ENCODE measurements at regions not wholly inside any gene's neighbourhood (a gene's known extent, or its start where the extent isn't known, plus 50 kb on each side); places are given as distances from the start of the nearest gene placed in this dataset.
"Not testable (repeated sequence)": the region's sequence is repeated elsewhere in the genome, so short reads cannot be mapped to it uniquely, and the experiment has no call there.

DNA sequence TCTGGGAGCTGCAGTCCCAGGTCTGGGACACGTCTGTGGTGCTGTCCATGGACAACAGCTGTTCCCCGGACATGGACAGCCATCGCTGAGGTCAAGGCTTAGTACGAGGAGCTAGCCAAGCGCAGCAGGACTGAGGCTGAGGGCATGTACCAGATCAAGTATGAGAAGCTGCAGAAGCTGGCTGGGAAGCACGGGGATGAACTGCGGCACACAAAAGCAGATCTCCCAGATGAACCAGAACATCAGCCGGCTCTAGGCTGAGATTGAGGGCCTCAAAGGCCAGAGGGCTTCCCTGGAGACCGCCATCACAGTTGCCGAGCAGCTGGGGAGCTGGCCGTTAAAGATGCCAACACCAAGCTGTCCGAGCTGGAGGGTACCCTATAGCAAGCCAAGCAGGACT, 375.3 kb downstream of the SEC23A start:
- DNase-seq (ENCODE audit: low spot score) = no peak
- intact Hi-C loops (cut with DNase I) = no loop called here

DNA sequence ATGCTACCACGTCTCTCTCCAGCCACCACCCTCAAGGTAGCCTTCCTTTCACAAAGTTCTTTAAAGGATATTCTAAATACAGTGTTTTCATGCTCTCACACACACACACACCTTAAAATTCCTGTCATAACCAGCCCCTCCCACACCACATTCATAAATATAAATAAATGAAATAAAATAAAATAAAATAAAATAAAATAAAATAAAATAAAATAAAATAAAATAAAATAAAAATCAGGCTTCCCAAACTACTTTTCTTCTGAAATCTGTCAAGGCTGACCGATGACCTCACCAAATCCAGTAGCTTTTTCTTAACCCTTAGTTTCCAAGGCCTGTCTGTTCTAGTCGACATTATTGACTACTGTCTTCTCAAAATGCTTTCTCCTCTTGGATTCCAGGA, 378.4 kb downstream of the SEC23A start:
- DNase-seq (ENCODE audit: low spot score) = no peak
- intact Hi-C loops (cut with DNase I) = no loop called here

DNA sequence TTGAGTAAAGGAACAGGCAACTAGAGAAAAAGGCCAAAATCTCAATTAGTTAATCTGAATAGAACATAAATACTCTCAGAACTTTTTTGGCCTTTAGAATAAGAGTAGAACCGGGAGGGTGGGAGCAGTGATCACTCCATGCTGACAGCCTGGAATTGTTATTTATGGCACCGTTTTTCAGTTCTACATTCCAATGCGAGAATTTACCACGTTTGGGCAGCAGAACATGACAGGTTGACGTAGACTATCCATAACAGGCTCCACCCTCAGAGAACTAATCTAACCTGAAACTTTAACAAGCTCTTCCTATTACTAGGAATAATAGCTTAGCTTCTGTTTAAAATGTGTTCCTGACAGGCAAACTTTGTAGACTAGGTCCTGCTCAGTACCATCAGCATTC, 379.1 kb downstream of the SEC23A start:
- DNase-seq (ENCODE audit: low spot score) = no peak
- intact Hi-C loops (cut with DNase I) = no loop called here

DNA sequence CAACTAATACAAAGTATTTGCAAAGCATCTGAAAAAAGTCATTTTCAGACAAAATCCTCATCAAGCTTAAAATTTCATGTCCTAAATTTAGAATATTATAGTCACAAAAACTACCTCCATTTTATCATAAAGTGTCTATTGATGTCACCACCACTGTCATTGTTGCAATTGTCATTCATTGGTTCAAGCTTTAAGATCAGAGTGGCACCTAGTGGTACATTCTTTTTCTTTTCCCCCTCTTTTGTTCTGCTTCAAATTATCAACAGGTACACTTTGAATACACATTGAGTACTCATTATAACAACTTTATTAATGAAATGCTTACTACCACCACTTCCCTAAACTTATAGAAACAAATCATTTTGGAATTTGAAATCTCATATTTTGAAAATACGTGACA, 379.8 kb downstream of the SEC23A start:
- intact Hi-C loops (cut with DNase I) = no loop called here
- DNase-seq (ENCODE audit: low spot score) = no peak

DNA sequence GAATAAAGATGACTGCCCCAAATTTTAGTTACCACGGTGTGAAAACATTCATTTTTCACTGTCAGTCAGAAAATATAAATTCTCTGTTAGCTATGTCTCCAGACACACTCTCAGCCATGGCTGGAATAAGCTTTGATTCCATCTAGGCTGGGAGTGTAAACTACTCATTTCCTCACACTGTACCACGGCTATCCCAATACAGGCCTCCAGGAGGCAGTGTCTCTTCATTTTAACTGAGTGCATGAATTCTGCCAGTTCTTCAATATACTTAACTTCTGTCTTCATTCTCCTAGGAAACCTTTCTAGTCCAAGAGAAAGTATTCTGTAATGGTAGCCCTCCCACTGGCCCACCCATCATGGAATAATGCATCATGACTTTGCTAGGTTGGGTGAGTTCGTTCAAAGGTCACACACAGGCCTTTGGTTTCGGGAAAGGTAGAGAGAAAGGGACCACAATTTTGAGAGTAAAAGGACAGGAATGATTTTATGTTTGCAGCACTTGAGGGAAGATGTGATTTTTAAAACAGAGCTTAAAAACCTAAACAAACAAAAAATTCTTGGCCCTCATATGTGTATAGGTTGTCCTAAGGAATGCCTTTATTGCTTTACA, 381.1 kb downstream of the SEC23A start:
- intact Hi-C loops (cut with DNase I) = no loop called here
- DNase-seq (ENCODE audit: low spot score) = no peak

DNA sequence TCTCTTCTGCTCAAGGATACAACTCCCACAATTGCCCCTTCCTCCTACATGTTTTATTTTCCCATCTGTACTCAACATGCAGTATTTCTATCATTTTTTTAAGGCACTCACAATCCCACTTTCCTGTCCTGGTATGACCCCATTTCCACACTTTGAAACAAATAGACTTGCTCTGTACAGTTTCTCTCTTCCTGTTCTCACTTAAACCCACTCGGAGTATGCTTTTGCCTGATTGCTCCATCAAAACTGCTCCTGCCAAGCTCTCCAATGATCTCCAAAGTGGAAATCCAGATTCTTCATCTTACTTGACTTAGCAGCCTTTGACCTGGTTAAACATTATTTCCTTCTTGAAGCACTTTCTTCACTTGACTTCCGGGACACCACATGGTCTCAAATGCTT, 384.5 kb downstream of the SEC23A start:
- no peak for DNase-seq (ENCODE audit: low spot score)
- intact Hi-C loops (cut with DNase I) = no loop called here

DNA sequence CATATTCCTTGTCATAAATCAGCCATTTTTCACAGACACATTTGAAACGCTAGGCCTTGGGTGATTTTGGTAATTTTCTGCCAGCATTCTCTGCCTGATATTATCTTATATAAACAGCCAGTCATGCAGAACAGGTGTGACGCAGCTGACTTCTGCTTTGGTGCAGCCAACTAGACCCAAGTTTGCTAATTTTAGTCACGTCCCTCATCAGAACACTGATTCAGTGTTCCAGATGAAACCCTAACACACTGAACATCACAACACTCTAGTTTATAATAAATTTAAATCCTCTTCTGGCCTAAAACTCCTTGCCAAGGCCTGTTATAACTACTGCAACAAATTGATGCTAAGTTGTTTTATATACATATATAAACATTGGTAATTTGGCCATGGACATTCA, 386.1 kb downstream of the SEC23A start:
- intact Hi-C loops (cut with DNase I) = no loop called here
- no peak for DNase-seq (ENCODE audit: low spot score)

DNA sequence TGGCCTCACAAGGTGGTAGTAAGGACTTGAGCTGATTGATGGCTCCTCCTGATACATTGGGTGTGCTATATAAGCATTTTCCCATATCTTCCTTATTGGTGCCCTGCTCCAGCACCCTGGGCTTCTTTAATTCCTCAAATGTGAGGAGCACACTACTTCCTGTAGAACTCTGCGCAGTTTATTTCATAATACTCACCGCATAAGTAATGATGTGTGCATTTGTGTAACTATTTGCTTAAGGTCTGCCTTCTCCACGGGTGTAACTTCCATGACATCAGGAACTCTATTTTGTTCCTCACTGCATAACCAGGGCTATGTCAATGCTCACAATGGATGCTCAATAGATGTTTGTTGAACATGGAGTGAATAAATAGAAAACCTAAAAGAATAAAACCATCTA, 392.2 kb downstream of the SEC23A start:
- intact Hi-C loops (cut with DNase I) = no loop called here
- DNase-seq (ENCODE audit: low spot score) = no peak

DNA sequence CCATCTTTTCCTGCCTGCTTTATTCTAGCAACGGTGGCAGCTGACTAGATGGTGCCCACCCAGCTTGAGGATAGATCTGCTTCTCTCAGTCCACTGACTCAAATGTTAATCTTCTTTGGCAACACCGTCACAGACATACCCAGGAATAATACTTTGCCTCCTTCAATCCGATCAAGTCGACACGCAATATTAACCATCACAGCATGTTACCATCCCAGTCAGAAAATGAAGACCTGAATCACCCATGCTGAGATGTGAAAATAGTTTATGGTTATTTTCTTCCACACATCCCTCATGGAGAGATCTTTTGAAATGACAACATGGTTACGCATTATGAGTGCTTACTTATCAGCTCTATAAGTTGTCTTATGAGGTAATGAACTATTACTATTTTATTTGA, 392.8 kb downstream of the SEC23A start:
- intact Hi-C loops (cut with DNase I) = no loop called here
- no peak for DNase-seq (ENCODE audit: low spot score)

DNA sequence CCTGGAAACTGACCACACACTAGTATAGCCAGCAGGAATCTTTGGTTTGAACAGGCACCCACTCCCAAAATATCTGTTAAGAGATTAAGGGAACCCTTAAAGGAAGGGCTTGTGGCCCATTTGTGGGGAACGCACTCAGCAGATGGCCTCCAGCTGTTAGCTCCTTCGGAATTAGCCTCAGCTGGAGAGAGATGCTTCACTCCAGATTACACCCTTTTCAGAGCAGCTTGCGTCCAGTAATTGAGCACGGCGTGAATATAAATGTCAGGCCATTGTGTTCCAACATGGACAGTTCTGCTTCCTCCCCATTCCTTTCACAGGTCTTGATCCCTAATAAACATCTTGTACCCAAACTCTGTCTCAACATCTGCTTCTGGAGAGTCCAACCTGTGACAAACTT, 397.8 kb downstream of the SEC23A start:
- intact Hi-C loops (cut with DNase I) = no loop called here
- DNase-seq (ENCODE audit: low spot score) = no peak

DNA sequence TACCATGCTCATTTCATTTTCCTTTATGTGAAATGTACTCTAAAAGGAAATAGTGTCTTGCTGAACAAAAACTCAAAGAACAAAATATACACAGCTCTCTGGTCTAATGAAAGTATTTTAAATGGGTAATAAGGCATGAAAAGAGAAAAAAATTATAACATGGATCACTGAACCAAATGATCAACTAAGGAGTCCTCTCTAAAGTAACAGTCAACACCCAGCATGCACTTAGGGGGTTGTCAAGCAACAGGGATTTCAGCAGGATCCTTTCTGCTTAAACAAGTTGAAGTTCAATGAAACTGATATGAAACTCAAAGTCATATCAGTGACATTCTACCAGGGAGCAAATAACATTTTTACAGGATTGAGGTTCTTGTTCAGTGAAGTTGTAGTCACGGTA, 398.8 kb downstream of the SEC23A start:
- DNase-seq (ENCODE audit: low spot score) = no peak
- intact Hi-C loops (cut with DNase I) = no loop called here

DNA sequence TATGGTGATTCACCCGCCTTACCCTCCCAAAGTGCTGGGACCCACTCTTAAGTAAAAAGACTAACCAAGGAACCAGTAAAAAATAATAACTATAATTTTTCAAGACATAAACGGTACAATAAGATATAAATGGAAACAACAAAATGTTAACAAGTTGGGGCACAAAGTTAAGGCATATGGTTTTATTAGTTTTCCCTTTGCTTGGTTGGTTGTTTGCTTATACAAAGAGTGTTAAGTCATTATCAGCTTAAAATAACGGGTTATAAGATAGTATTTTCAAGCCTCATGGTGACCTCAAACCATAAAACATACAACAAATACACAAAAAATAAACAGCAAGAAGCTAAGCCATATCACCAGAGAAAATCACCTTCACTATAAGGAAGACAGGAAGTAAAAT, 406.1 kb downstream of the SEC23A start:
- intact Hi-C loops (cut with DNase I) = no loop called here
- no peak for DNase-seq (ENCODE audit: low spot score)

DNA sequence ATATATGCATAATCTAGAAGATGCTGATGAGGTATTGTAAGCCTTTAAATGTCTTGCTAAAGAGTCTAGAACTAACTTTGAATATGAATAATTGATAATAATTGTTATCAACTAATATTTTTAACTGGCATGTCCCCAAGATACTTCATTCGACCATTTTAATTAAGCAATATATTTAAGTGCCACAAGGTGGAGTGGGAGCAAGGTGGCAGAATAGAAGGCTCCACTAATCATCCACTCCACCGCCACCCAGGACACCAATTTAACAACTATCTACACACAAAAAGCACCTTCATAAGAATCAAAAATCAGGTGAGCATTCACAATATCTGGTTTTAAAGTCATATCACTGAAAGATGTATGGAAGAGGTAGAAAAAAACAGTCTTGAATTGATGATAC, 409.6 kb downstream of the SEC23A start:
- intact Hi-C loops (cut with DNase I) = no loop called here
- DNase-seq (ENCODE audit: low spot score) = no peak

DNA sequence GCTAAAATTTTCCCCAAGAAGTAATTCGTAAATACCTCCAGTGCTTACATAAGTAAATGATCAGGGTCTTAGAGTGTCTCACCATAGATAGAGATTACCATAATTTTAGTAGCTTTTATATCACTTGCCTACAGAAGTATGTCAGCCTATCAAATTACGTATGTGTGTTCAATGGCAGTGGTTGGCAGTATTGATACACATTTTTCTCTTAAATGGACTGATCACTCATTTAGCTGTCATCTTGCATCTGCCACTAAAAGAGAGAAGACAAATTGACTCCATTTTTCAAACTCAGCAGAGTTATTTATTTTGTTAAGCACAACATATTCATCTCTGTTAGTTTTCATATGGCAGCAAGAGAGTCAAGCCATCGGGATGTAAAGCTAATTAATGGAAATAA, 413.1 kb upstream of the CLEC14A start:
- no peak for DNase-seq (ENCODE audit: low spot score)
- intact Hi-C loops (cut with DNase I) = no loop called here

DNA sequence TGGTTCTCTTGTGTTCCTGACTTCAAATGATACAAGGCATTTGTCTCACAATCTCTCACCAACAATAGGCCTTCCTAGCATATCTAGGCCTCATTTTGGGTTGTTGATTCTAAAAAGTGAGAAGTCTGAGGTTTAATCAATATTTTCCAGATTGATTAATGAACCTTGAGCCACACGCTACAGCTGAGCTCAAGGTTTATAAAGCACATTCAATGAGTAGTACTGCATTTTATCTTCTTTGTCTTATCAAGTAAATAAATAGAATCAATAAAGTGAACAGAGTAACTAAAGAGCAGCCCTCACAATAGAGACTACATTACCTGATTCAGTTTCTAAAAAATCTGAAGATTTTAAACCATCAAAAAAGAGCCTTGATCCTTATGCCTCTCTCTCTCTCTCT, 407.5 kb upstream of the CLEC14A start:
- intact Hi-C loops (cut with DNase I) = no loop called here
- no peak for DNase-seq (ENCODE audit: low spot score)

DNA sequence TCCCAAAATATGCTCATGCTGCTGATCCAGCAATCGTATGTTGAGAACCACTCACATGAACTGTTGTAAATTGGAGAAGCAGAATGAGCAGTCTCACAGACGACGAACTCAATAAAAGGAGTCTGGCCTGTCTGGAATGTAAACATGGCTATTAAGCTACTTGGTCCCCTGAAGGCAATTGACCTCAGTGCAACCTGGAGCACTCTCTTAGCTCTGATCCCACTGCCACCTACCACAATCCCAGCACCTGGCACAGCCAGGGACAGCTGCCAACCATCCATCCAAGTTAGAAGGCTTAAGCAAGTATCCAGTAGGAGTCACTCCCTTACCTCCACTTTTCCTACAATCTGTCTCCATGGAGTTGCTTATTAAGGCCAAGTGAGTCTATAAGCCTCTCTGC, 406.9 kb upstream of the CLEC14A start:
- no peak for DNase-seq (ENCODE audit: low spot score)
- intact Hi-C loops (cut with DNase I) = no loop called here

DNA sequence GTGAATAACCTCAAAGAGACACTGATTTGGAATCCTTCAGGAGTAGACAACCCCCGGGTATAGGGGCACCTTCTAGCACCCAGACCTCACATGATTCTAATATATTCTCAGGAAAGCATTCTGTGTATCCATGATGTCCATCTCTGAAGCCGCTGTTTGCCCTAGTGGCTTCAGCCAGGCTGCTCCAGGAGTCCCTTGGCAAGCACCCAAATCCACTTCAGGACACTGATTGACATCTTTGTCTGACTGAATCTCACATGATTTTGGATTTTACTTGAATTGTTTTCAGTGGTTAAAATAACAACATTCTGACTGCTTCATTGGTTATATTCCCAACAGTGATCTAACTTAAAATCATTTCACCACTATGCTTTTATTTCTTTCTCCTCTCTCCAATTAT, 390.5 kb upstream of the CLEC14A start:
- intact Hi-C loops (cut with DNase I) = no loop called here

DNA sequence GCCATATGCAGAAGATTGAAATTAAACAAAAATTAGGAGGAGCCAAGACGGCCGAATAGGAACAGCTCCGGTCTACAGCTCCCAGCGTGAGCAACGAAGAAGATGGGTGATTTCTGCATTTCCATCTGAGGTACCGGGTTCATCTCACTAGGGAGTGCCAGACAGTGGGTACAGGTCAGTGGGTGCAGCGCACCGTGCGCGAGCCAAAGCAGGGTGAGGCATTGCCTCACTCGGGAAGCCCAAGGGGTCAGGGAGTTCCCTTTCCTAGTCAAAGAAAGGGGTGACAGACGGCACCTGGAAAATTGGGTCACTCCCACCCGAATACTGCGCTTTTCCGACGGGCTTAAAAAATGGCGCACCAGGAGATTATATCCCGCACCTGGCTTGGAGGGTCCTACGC, 379.0 kb upstream of the CLEC14A start:
- intact Hi-C loops (cut with DNase I); DNase-seq (ENCODE audit: low spot score): not testable (repeated sequence)

More for the DNA sequence above, 390.5 kb upstream of the CLEC14A start:
- no peak for DNase-seq (ENCODE audit: low spot score)

DNA sequence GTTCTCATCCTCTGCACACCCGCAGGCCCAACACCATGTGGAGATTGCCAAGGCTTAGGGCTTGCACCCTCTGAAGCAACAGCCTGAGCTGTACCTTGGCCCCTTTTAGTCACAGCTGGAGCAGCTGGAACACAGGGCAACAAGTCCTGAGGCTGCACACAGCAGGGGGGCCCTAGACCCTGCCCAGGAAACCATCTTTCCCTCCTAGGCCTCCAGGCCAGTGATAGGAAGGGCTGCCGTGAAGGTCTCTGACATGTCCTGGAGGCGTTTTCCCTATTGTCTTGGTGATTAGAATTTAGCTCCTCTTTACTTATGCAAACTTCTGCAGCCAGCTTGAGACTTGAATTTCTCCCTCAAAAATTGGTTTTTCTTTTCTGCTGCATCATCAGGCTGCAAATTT, 373.5 kb upstream of the CLEC14A start:
- DNase-seq (ENCODE audit: low spot score) = no peak
- intact Hi-C loops (cut with DNase I) = no loop called here

DNA sequence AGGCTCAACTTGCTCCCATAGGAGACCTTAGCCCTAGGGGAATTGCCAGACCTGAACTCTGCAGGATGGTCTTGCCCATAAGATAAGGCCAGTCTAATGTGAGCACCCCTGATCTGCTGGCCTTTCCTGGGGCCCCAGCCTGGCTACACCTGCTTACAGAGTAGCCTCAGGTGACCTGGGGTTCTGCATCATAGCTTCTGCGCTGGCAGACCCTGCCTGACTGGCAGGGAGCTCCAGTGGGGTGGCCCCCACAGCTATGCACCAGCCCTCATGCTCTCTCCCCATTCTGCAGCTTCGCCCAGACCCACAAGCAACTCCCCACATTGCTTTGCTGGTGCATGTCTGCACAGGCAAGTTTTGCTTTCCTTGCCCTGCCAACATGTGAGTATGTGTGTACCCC, 371.3 kb upstream of the CLEC14A start:
- intact Hi-C loops (cut with DNase I) = no loop called here
- DNase-seq (ENCODE audit: low spot score) = no peak

DNA sequence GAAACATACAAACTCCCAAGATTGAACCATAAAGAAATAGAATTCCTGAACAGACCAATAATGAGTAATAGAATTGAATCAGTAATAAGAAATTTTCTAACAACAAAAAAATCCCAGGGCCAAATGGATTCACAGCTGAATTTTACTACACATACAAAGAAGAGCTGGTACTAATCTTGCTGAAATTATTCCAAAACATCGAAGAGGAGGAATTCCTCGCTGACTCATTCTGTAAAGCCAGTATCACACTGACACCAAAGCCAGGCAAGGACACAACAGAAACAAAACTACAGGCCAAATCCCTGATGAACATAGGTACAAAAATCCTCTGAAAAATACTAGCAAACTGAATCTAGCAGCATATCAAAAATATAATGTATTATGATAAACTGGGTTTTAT, 367.8 kb upstream of the CLEC14A start:
- intact Hi-C loops (cut with DNase I) = no loop called here

DNA sequence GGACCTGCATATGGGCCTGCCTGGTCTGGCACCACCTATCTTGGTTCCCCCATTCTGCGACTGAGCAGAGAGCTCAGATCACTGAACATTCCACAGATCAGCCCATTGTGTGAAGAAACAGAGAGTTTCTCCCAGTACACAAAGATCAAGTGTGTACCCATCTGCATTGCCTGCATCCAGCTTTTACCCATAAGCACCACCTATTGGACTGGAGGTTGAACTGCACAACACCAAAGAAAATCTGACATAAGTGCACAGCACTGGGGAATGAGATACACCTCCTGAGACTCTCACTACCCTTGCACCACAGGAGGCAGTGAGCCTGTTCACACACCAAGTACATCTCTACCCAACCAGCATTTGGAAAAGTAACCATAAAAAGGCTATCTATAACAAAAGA, 362.6 kb upstream of the CLEC14A start:
- DNase-seq (ENCODE audit: low spot score) = no peak
- intact Hi-C loops (cut with DNase I) = no loop called here

More for the DNA sequence above, 367.8 kb upstream of the CLEC14A start:
- no peak for DNase-seq (ENCODE audit: low spot score)

Data from posterior vena cava (tissue), 2 donors.